Ramos (cell line): ENCODE measurements at regions not wholly inside any gene's neighbourhood (a gene's known extent, or its start where the extent isn't known, plus 50 kb on each side); places are given as distances from the start of the nearest gene placed in this dataset.

Source experiments
- in situ Hi-C: fragments of 300-500 bp; cut with MboI; formaldehyde crosslinking; loops from one replicate; pipeline ENCODE4 v1.14.3; 2022; ENCODE audit warnings: low sequenced_read_pairs; ENCODE audit not compliant: unreplicated experiment

DNA sequence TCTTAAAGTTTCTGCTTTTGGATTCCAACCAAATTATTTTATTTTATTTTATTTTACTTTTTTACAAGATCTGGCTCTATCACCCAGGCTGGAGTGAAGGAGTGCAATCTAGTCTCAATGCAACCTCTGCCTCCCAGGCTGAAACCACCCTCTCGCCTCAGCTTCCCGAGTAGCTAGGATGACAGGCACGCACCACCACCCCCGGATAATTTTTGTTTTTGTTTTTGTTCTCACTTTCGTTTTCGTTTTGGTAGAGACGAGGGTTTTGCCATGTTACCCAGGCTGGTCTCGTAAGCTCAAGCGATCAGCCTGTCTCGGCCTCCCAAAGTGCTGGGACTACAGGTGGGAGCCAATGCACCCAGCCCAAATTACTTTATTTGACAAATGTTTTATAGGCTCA is 219.8 kb downstream of the ETS1 start:
- in situ Hi-C loops, result no loop called here

DNA sequence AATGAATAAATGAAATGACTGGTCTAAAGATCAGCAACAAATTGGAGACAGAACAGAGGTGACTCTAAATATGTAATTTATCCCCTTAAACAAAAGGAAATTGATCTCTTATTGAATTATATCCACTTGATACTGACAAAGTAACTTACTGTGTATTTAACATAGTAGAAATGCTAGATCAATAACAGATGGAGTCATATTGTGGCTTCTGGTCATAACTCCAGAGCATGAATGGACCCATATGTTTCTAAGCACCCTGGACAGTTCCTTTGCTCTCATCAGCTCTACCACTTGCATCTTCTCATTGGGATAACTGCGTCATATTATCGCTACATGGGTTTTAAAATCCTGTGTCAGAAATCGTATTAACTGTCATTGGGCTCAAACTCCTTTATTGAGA is 222.3 kb downstream of the ETS1 start:
- in situ Hi-C loops, result no loop called here

DNA sequence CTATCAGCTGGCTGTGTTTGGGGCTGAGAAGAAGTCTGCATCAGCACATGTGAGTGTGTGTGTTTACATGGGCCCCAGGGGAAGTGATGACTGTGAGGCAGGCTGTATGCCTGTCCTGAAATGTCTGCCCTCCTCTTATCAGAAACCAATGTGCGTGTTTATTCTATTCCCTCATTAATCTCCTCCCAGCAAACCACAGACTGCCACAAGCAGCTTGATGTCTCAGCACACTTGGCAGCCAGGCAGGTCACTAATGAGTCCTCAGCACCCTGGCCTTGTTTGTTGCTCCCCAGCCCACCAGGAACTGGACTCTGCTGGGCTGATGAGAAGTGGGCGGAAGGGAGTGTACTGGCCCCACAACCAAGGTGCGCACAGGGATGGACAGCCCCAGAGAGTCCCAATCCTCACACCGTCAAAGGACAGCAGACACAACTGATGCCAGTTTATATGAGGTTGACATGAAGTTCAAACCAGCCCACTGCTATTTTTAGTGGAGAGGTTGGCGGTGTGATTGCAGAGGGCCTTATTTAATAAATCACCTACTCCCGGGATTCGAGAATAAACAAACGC is 225.8 kb downstream of the ETS1 start:
- in situ Hi-C loops, result no loop called here

DNA sequence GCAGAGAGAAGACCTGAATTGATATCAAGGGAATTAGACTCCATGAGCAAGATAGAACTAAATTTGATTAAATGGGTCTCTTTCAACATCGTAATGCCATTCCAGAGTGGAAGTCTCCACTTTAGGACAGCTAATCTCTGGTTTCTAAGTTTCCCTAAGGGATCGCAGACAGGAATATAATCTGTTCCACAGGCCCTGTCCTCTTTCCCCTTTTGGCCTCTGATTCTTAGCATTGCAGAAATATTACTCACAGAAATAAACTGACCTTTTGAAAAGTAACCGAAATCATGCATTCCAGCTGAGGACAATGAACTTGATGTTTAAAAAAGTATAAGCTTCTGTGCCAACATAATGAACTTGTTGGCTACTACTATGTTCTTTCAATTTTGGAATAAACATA is 227.8 kb downstream of the ETS1 start:
- in situ Hi-C loops, result no loop called here

DNA sequence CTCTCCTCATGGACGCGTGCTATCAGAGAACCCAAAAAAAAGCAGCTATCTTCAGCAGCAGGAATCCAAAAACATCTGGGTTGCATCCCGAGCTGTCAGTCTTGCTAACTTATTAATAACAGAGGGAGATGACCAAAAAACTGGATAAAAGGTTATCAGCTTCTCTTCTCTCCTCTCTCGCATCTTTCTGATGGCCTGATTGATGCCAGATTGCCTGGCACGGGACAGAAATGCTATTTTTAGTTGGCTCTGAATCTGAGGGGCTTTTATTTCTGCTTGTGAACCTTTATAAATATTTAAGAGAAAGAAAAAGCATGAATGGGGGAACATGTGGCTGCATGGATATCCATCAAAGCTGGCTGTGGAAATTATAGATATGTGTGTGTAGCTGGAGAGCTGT is 230.3 kb downstream of the ETS1 start:
- in situ Hi-C loops, result no loop called here

DNA sequence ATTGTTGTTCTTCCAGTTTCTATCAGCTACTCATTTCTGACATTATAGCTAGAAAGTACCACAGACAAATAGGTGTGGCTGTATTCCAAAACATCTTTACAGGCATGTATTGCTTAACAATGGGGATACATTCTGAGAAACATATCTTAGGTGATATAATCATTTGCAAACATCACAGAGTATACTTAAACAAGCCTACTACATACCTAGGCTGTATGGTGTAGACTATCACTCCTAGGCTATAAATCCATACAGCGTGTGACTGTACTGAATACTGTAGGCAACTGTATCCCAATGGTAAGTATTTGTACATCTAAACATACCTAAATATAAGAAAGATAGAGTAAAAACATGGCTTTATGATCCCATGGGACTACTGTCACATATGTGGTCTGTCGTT is 231.8 kb downstream of the ETS1 start:
- in situ Hi-C loops, result no loop called here

DNA sequence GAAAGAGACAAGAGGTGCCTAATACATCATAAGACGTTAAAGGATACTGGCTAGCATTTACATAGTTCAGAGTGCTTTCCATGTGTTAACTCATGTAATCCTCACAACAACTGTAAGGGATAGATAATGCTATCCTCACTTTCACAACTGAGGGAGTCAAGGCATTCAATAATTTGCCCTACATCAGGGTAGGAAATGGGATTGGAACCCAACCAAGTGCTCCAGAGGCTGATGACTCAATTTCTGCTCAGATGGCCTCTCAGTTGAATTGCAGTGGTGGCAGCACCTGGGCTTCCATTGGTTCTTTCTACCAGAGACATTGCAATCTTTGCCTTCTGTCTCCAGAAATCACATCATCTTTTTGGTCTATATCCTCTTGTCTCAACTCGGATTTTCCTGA is 232.9 kb downstream of the ETS1 start:
- in situ Hi-C loops, result no loop called here

DNA sequence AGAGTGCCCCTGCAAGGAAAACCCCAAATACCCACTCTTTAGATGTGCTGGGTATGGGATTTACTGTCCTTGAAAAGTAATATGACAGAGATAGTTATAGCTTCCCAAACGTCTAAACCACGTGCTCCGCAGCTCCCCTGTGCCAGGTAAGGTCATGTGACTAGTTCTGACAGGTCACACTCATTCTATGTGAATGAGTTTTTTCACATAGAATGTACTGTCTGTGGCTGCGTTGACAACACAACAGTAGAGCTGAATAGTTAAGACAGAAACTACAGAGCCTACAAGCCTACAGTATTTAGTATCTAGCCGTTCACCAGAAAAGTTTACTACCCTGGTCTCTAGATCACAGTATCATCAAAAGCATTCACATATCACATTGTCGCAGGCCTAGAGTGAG is 236.2 kb downstream of the ETS1 start:
- in situ Hi-C loops, result no loop called here

DNA sequence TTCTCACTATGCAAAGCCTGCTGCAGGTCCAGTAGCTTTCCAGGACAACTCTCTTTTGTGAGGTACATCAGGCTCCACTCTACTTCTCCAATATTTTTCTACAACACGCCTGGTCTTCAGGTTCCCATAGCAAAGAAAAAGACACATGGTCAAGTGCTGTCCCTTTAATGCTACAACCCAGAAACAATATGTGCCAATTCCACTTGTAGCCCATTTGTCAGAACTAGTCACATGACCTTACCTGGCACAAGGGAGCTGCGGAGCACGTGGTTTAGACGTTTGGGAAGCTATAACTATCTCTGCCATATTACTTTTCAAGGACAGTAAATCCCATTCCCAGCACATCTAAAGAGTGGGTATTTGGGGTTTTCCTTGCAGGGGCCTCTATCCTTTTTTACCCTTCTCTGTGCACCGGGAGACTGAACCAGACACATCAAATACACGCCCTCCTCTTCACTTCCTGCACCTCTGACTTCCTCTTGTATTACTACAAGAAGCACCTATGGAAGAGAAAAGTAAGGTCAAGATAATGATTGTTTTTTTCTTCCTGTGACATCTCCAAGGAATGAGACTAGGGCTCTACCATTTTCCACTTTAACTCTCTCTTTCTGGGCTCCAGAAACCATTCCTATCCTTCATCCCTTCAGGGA is 237.6 kb downstream of the ETS1 start:
- in situ Hi-C loops, result no loop called here

DNA sequence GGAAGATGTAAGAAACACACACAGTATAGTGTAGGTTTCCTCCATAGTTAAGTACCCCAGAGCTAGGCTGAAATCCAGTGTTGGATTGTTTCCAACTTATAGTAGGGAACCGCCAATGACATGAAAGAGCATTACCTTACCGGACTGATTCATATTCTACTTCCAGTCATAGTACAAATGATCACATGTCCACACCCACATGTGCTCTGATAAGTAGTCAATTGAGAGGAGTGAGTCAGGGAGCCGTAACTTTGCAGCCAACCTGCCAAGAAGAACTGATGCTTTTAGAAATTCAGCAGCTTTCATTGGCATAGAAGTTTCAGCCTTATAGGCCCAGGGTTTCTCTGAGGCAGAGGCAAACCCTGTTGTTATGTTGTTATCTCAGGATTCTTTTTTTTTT is 240.6 kb downstream of the ETS1 start:
- in situ Hi-C loops, result no loop called here

DNA sequence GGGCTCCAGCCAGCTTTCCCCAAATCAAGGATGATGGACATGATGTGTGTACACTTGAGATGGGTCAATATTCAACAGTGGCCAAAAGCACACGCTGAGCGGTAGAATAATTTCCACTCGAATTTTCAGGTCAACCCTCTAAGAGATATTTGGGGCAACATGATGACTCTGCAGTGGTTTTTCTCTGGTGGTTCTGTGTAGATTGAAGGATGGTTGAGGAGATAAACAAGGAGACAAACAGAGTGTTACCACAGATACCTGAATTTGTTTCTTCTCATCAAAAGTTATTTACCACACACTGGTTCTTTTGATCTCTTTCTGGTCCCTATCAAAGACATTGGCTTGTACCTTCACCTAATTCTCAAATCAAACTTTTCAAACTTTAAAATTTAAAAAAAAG is 242.0 kb downstream of the ETS1 start:
- in situ Hi-C loops, result no loop called here

DNA sequence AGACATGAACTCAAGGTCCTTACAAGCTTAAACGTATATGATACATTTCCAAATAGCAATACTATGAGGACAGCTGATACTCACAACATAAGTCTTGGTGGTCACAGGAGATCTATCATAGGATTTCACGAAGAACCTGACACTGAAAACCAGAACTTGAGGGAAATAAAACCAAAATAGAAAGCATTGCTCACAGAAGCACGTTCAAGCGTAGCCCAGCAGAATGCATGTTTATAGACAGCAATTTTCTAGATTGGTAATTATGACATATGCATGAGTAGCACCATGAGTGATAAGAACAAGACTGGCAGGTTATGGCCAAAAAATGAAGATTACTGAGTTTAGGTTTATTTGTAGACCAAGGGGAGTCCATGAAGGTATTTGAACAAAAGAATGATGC is 243.5 kb downstream of the ETS1 start:
- in situ Hi-C loops, result no loop called here

DNA sequence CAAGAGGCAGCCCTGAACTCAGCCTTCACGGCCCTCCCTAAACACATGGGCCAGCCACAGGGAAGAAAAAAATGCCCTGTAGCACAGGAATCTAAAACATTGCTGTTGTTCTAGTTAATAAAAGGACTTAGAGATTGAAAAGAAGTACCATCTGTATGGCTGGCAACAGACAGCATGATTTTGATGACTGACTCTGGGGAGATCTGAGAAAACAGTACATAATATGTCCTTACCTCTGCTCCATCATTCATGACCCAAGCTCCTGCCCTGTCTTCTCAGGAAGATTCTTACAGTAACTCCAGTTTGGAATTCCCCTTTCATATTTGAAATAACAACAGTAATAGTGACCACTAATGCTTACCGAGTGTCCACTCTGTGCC is 244.2 kb downstream of the ETS1 start:
- in situ Hi-C loops, result no loop called here

DNA sequence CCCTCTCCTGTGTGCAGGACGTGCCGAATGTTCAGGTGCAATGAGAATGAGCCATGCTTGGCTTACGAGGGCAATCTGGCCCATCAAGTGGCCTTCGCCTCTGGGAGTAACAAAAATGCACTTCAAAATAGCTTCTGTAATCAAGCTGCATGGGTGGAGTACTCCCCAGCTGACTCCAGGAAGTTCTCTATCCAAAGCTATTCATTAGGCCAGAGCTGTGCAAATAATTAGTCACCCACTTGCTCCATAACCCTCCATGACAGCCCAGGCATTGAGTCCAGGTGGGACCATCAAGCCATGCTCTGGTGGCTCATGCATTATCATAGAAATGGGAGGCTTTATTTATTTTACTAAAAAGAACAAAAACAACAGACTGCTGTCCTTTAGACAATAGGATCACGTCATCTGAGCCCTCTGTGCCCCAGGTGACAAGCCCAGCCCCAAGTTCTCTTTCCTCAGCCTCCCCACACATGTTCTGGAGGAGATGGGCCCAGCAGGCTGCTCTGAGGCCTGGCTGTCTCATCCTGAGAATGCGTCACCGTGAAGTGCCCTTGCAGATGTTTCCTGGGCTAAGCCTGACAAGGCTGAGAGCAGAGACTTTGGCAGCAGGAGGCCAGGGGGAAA is 244.7 kb downstream of the ETS1 start:
- in situ Hi-C loops, result no loop called here

DNA sequence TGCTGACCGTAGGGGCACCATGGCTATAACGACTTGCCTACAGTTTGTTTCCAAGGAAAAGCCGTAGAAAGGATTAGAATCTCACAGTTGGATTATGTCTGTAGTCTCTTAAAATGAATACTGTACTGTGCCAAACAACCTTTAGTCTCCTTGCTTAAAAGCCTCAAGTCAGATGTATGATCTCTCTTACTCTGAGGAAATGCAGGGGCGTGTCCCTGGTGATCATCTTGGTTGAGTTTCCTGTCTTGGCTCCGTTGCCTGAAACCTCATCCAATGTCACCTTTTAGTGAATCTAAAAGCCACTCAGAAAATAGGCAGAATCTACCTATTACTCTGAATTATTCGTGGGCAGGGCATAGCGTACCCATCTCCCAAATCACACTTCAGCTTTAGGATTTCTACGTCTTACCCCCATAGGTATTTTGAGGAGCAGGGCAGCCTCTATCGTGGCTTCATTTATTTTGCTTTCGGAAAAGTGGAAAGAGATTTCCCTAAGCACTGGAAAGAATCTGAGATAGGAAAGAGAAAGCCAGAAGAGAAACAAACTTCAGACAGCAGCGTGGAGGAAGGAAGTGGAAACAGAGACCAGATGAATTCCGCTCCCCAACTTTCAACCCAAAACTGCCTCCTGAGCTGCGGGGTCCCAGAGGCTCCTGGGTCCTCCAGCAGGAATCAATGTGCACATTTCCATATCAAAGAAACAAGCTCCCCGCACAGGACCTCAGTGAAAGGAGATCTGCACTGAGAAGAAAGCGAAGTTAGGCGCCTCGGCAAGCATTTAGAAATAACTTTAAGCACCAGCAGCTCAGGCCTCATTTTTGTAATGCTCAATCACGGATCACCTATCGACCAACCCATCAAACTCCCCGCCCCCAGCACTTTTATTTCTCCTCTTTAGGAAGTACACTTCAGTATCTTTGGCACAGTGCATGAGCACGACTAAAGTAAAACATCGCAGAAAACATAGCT is 245.8 kb downstream of the ETS1 start:
- in situ Hi-C loops, result no loop called here

DNA sequence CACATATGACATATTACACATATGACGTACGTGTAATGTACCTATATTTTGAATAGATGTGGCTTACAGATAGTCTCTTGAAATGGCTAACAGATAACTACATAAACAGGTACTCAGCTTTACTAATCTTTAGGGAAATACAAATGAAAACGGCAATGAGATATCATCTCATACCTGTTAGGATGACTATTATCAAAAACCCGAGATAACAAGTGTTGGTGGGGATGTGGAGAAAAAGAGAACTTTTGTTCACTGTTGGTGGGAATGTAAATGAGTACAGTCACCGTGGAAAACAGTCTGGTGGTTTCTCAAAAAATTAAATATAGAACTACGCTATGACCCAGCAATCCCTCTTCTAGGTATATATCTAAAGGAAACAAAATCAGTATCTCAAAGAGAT is 247.6 kb downstream of the ETS1 start:
- in situ Hi-C loops, result no loop called here

DNA sequence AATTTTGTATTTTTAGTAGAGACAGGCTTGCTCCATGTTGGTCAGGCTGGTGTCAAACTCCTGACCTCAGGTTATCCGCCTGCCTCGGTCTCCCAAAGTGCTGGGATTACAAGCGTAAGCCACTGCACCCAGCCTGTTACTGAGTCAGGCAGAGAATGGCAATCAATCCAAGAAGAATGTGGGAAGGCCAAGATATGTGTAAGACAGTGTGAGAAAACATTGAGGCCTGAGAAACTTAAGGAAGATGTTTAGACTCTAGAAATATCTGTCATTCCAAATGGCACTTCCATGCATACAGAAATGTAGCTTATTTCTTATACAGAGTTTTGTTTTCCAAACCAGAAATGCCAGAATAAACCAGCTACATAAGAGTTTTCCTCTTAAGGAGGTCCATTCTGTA is 248.5 kb downstream of the ETS1 start:
- in situ Hi-C loops, result no loop called here

DNA sequence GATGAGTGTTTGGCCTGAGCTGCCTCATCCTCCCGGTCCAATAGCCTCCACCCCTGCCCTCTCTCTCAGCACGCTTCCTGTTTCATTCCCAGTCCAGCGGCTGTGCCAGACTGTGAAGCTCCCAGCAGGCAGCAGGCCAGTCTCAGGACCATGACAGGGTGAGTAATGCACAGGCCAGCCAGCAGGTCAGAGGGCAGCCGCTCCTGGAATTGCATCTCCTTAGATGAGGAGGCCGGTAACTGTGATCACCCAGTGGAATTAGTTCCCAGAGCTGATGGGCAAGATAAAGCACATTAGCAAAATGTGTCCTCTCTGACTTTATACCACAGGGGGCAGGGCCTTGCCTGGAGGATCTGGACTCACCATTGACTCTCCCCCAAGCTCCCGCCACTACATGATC is 251.2 kb downstream of the ETS1 start:
- in situ Hi-C loops, result no loop called here

DNA sequence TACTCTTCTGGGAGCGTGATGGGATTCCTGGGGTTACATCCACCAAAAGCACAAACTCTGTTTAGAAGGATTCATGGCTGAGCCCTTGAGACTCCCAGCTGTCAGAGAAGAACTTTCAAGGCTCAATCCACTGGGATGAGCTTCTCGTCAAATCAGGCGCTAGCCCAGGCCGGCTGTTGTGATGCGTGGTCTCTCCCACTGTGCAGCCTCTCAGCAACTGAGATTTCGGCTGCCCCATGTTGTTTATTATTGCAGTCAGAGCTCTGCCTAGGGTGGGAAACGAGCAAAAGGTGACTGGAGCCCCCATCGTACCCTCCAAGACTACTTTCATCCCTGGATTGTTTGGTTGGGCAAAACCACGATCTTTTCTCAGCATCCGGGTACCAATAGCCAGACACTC is 251.6 kb downstream of the ETS1 start:
- in situ Hi-C loops, result no loop called here

DNA sequence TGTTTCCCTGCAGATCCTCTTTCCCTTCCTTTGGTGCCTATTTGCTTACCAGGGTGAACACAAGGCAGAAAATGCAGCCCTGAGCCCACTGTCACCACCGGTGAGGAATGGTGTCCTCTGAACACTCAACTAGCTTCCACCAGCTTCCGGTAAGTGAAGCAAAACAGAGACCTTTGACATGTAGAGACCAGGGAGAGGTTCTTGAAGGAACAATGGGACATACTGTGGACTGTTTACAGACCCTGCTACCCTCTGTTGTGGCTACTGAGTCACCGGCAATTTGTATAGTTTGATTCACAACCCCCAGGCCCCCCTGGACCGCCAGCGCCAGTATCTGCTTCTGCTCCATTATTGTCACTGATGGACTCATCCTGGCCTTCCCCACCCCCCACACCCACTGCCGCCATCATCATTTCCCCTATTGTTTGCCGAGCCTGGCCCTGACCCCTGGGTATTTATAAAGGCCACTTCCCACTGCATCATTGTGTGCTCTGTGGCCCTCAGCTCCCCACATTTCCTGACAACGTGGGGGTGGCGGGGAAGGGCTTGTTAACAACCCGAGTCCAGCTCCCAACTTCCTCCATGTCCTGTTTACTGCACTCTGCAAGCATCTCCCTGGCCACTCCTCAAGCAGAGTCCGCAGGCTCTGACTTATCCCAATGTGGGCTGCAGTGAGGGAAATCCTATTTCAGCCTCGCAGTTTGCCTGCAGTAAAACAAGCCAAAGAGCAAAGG is 252.9 kb downstream of the ETS1 start:
- in situ Hi-C loops, result no loop called here
